B cell (primary cell): ENCODE measurements at regions not wholly inside any gene's neighbourhood (a gene's known extent, or its start where the extent isn't known, plus 50 kb on each side); places are given as distances from the start of the nearest gene placed in this dataset.

ENCODE experiments used
- CTCF ChIP-seq: fragments of 200-600 bp; IDR thresholded peaks from one replicate; pipeline ENCODE4 v1.8.0; 2022; ENCODE audit warnings: antibody characterized with exemption, mild to moderate bottlenecking
- EZH2 ChIP-seq: IDR thresholded peaks from 2 replicates; pipeline ENCODE4 v1.6.1; 2012; ENCODE audit warnings: borderline replicate concordance, low read depth, mild to moderate bottlenecking, moderate library complexity, low read length; ENCODE audit not compliant: insufficient read depth, poor library complexity, severe bottlenecking

- TF ChIP-seq CTCF (no peak), EZH2 (no peak)
These were observed 95.6 kb downstream of the SALL1 start for GRCh38 chr16:51055434-51055833.
